Caco-2 (cell line): ENCODE measurements at regions not wholly inside any gene's neighbourhood (a gene's known extent, or its start where the extent isn't known, plus 50 kb on each side); places are given as distances from the start of the nearest gene placed in this dataset.

Source experiments
- BruUV-seq: library from RNA; stranded (reverse); fragments of 400-500 nt; replicated peaks from 2 replicates; lab custom pipeline; 2021; lab: Mats Ljungman, UMichigan
- CTCF ChIA-PET: fragments of 300-600 bp; sonication (Branson Sonifier 250); formaldehyde crosslinking; loops from one replicate; lab custom pipeline; 2022; ENCODE audit warnings: antibody characterized with exemption; lab: Charles Lee
- POLR2A ChIA-PET: fragments of 300-600 bp; sonication (Branson Sonifier 250); formaldehyde crosslinking; loops from one replicate; lab custom pipeline; 2022; ENCODE audit warnings: antibody characterized with exemption; lab: Charles Lee
- DNase-seq, 2 experiments: peaks; one replicate each; pipeline versions ENCODE4 v3.0.0 to v3.0.0-alpha.2; 2020 to 2022
- H3K27me3 ChIP-seq: replicated peaks from 2 replicates; pipeline ENCODE4 v1.6.0; 2011; ENCODE audit warnings: low read length; ENCODE audit not compliant: control insufficient read depth, insufficient read depth
- H3K36me3 ChIP-seq: 2 replicates; pipeline ENCODE4 v1.5.1; 2011; ENCODE audit warnings: low read length; ENCODE audit not compliant: control insufficient read depth, insufficient read depth
- H3K4me1 ChIP-seq: fragments of 250-450 bp; sonication (Bioruptor Pico); 2 replicates; pipeline ENCODE4 v1.5.1; 2020; ENCODE audit warnings: mild to moderate bottlenecking
- H3K4me3 ChIP-seq: 2 replicates; pipeline ENCODE4 v1.5.1; 2011; ENCODE audit warnings: low read depth, mild to moderate bottlenecking, control low read depth, low read length
- H3K9me3 ChIP-seq: fragments of 250-450 bp; sonication (Bioruptor Pico); 2 replicates; pipeline ENCODE4 v1.5.1; 2020; ENCODE audit warnings: mild to moderate bottlenecking, moderate library complexity
- H3K27ac Mint-ChIP-seq: one replicate; pipeline ENCODE4 v1.8.0; 2022; ENCODE audit warnings: mixed read lengths; ENCODE audit not compliant: unreplicated experiment
- H3K27me3 Mint-ChIP-seq: one replicate; pipeline ENCODE4 v1.8.0; 2022; ENCODE audit warnings: mixed read lengths; ENCODE audit not compliant: insufficient read depth, unreplicated experiment
- H3K36me3 Mint-ChIP-seq: one replicate; pipeline ENCODE4 v1.8.0; 2022; ENCODE audit warnings: mild to moderate bottlenecking, mixed read lengths; ENCODE audit not compliant: insufficient read depth, unreplicated experiment
- H3K4me1 Mint-ChIP-seq: one replicate; pipeline ENCODE4 v1.8.0; 2022; ENCODE audit warnings: low read depth, mixed read lengths; ENCODE audit not compliant: unreplicated experiment
- H3K4me3 Mint-ChIP-seq: one replicate; pipeline ENCODE4 v1.8.0; 2022; ENCODE audit warnings: mild to moderate bottlenecking, moderate library complexity, mixed read lengths; ENCODE audit not compliant: unreplicated experiment
- H3K9me3 Mint-ChIP-seq: one replicate; pipeline ENCODE4 v1.8.0; 2022; ENCODE audit warnings: mixed read lengths; ENCODE audit not compliant: unreplicated experiment
- CTCF ChIP-seq, 2 experiments: fragments of 200-600 bp in 1 of 2; IDR thresholded peaks; 1 replicate in 1 of 2; 2 replicates in 1 of 2; pipeline versions ENCODE4 v1.5.1 to v1.8.0; 2011 to 2022; ENCODE audit warnings: antibody characterized with exemption in 1 of 2, control low read depth in 1 of 2, inconsistent platforms in 1 of 2, low read depth in 1 of 2, low read length in 1 of 2, mild to moderate bottlenecking in 1 of 2, moderate library complexity in 1 of 2; ENCODE audit not compliant: insufficient read depth in 1 of 2, severe bottlenecking in 1 of 2, unreplicated experiment in 1 of 2
- intact Hi-C: fragments of 100-400 bp; cut with micrococcal nuclease; formaldehyde crosslinking; loops from one replicate; pipeline ENCODE4 v1.10.0; 2022; ENCODE audit not compliant: unreplicated experiment

GRCh38 chr14:51807356-51807755, 53.1 kb upstream of the GNG2 start:
- Histone ChIP-seq H3K27me3 (no peaks in the 10 kb centered on the region), H3K9me3 (peaks cover 6% of the 10 kb centered on the region; the same call in 1 of the 2 replicates), H3K4me3 (no peak overlapping the region), H3K36me3 (no peaks in the 10 kb centered on the region), H3K4me1 (no peaks in the 10 kb centered on the region)
- H3K9me3 Mint-ChIP-seq: peaks cover 14% of the 10 kb centered on the region
- ChIA-PET POLR2A (no interaction called here), CTCF (no interaction called here)
- H3K4me1 Mint-ChIP-seq: no peaks in the 10 kb centered on the region
- DNase-seq: no peak
- intact Hi-C loops: no loop called here
- H3K36me3 Mint-ChIP-seq: no peaks in the 10 kb centered on the region
- H3K27me3 Mint-ChIP-seq: no peaks in the 10 kb centered on the region
- no peak overlapping the region for H3K27ac Mint-ChIP-seq
- no peak for TF ChIP-seq CTCF (IDR thresholded peaks at IDR 0.05; ENCODE audit: insufficient read depth in 1 of 2, low read depth in 1 of 2, low read length in 1 of 2, severe bottlenecking in 1 of 2, unreplicated experiment in 1 of 2)
- BruUV-seq: no TSS peak
- no peak overlapping the region for H3K4me3 Mint-ChIP-seq
